Thymus (tissue), 11 donors: ENCODE measurements at regions not wholly inside any gene's neighbourhood (a gene's known extent, or its start where the extent isn't known, plus 50 kb on each side); places are given as distances from the start of the nearest gene placed in this dataset.

ENCODE experiments used
- DNase-seq, 9 donors: peaks; one replicate each; pipeline ENCODE4 v3.0.0-alpha.2; 2013; ENCODE audit warnings: low spot score in 9 of 9, low read depth in 6 of 9, missing footprints in 1 of 9
- H3K27ac ChIP-seq, 2 donors: one replicate each; pipeline ENCODE4 v1.5.1; 2013; ENCODE audit warnings: control low read depth in 1 of 2, low read depth in 1 of 2, low read length in 1 of 2, mild to moderate bottlenecking in 1 of 2, moderate library complexity in 1 of 2
- H3K27me3 ChIP-seq, 2 donors: one replicate each; pipeline ENCODE4 v1.5.1; 2013; ENCODE audit warnings: low read length in 1 of 2; ENCODE audit not compliant: control insufficient read depth in 2 of 2, insufficient read depth in 1 of 2
- H3K36me3 ChIP-seq, 2 donors: one replicate each; pipeline ENCODE4 v1.5.1; 2013; ENCODE audit warnings: low read length in 1 of 2, mild to moderate bottlenecking in 1 of 2, moderate library complexity in 1 of 2; ENCODE audit not compliant: control insufficient read depth in 2 of 2, insufficient read depth in 2 of 2
- H3K4me1 ChIP-seq, 2 donors: one replicate each; pipeline ENCODE4 v1.5.1; 2013; ENCODE audit warnings: low read length in 2 of 2; ENCODE audit not compliant: control insufficient read depth in 2 of 2, insufficient read depth in 2 of 2
- H3K4me3 ChIP-seq, 2 donors: one replicate each; pipeline ENCODE4 v1.5.1; 2013; ENCODE audit warnings: low read length in 2 of 2, control low read depth in 1 of 2, mild to moderate bottlenecking in 1 of 2
- H3K9me3 ChIP-seq, 2 donors: one replicate each; pipeline ENCODE4 v1.5.1; 2013; ENCODE audit warnings: low read length in 1 of 2, mild to moderate bottlenecking in 1 of 2; ENCODE audit not compliant: control insufficient read depth in 2 of 2, insufficient read depth in 1 of 2
- WGBS: extraction: QIAGEN DNeasy Blood & Tissue Kit; methylation state at CpG from one replicate; pipeline ENCODE4 v1.1.7; 2013; 5-methylcytosine and 5-hydroxymethylcytosine counted together
- donor health status: healthy.

- 59% methylated on average over 4 of the region's 4 CpGs for WGBS
- DNase-seq: no peak
Measured at GRCh38 chr2:13474538-13474937, 757.8 kb downstream of the TRIB2 start.

DNA sequence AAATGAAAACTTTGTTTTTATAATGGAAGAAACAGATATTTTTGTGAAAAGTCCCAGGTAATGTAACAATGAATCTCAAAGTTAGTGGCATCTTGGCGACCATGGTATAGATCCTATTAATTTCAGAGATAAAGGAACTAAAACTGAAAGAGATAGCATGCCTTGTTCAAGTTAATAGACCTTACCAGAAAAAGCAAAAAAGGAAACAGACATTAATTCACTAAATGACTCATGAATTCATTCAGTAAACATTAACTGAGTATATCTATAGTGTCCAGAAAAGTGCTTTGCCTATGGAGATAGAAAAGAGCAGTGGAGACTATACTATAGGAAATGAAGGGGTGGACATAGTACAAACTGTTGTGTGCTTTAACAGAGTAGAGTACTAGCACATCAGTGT lies 763.3 kb downstream of the TRIB2 start:
- Histone ChIP-seq H3K36me3 (no peaks in the 10 kb centered on the region), H3K27me3 (no peaks in the 10 kb centered on the region), H3K4me3 (no peak overlapping the region), H3K4me1 (no peaks in the 10 kb centered on the region), H3K27ac (no peak overlapping the region), H3K9me3 (no peaks in the 10 kb centered on the region)
- DNase-seq: no peak
- WGBS: 83% methylated on average over 1 of the region's 1 CpG

More at GRCh38 chr2:13474538-13474937, 757.8 kb downstream of the TRIB2 start:
- H3K9me3 ChIP-seq: no peaks in the 10 kb centered on the region
- no peaks in the 10 kb centered on the region for H3K4me1 ChIP-seq
- no peaks in the 10 kb centered on the region for H3K36me3 ChIP-seq
- H3K27ac ChIP-seq: no peak overlapping the region
- no peaks in the 10 kb centered on the region for H3K27me3 ChIP-seq
- no peak overlapping the region for H3K4me3 ChIP-seq

GRCh38 chr2:13481201-13481600 lies 764.5 kb downstream of the TRIB2 start:
- Histone ChIP-seq H3K27ac (no peak overlapping the region), H3K27me3 (no peaks in the 10 kb centered on the region), H3K4me1 (no peaks in the 10 kb centered on the region), H3K4me3 (no peak overlapping the region), H3K9me3 (no peaks in the 10 kb centered on the region), H3K36me3 (no peaks in the 10 kb centered on the region)
- 93% methylated on average over 6 of the region's 6 CpGs for WGBS
- no peak for DNase-seq

GRCh38 chr2:13485256-13485655 lies 768.5 kb downstream of the TRIB2 start:
- H3K4me1 ChIP-seq: no peaks in the 10 kb centered on the region
- H3K4me3 ChIP-seq: no peak overlapping the region
- H3K27me3 ChIP-seq: no peaks in the 10 kb centered on the region
- 92% methylated on average over 2 of the region's 2 CpGs for WGBS
- no peaks in the 10 kb centered on the region for H3K9me3 ChIP-seq
- no peaks in the 10 kb centered on the region for H3K36me3 ChIP-seq
- no peak overlapping the region for H3K27ac ChIP-seq
- no peak for DNase-seq

- 95% methylated on average over 1 of the region's 1 CpG for WGBS
- no peaks in the 10 kb centered on the region for H3K36me3 ChIP-seq
Measured at GRCh38 chr2:13488965-13489364, 772.2 kb downstream of the TRIB2 start.

DNA sequence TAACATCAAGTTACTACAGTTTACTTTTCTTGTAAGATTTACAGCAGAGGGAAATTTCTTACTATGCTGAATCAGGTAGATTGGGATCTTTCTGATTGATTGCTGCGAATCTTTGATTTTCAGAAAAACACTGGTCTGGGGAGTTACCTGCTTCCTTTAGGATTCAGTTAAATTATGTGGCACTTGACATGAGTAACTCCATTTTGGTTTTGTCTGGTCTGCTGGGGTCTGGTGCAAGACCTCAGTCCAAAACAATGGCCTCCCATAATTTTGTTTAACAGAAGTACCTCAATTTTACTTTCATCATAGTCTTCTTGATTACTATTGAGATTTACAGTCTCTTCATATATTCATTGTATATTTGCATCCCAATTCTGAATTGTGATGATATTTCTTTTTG lies 775.5 kb downstream of the TRIB2 start:
- H3K9me3 ChIP-seq: no peaks in the 10 kb centered on the region
- H3K36me3 ChIP-seq: no peaks in the 10 kb centered on the region
- no peak overlapping the region for H3K27ac ChIP-seq
- no peaks in the 10 kb centered on the region for H3K4me1 ChIP-seq
- no peaks in the 10 kb centered on the region for H3K27me3 ChIP-seq
- H3K4me3 ChIP-seq: no peak overlapping the region
- DNase-seq: no peak
- WGBS: 97% methylated on average over 1 of the region's 1 CpG

More at GRCh38 chr2:13488965-13489364, 772.2 kb downstream of the TRIB2 start:
- H3K9me3 ChIP-seq: no peaks in the 10 kb centered on the region
- H3K27me3 ChIP-seq: no peaks in the 10 kb centered on the region
- H3K27ac ChIP-seq: no peak overlapping the region
- no peaks in the 10 kb centered on the region for H3K4me1 ChIP-seq
- H3K4me3 ChIP-seq: no peak overlapping the region
- DNase-seq: no peak

DNA sequence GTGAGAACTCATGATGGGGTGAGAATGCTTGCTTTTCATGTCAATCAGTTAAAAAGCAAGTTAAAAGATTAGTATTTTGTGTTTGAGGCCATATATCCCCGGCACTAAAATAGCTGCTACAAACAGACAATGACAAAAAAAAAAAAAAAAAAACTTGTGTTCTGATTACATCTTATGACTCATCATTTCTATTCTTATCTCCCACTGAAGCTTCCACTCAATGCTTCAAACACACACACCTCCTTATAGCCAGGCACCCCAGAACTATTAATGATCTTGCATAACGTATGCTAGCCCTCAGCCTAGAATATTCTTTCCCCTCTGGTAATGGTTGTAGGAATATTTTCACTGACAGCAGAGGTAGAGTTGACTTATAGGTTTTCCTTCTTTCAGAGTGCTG lies 778.3 kb downstream of the TRIB2 start:
- Histone ChIP-seq H3K27me3 (no peaks in the 10 kb centered on the region), H3K4me1 (no peaks in the 10 kb centered on the region), H3K9me3 (no peaks in the 10 kb centered on the region), H3K4me3 (no peak overlapping the region), H3K36me3 (no peaks in the 10 kb centered on the region), H3K27ac (no peak overlapping the region)
- DNase-seq: no peak
- 86% methylated on average over 2 of the region's 2 CpGs for WGBS

DNA sequence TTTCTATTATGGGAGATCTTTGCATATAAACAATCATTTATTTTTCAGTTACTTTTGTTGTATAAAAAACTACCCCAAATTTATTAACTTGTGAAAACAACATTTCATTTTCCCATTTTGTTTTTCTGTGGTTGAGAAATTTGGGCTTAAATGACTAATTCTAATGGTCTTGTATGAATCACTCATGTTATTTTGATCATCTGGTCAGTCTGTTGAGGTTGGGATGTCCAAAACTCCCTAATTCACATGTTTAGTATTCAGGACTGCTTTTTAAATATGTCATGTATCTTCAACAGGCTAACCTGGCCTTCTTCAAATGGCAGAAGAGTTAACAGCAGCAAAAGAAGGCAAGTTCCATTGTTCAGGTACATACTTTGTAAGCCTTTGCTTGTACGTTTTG lies 788.1 kb downstream of the TRIB2 start:
- no peak for DNase-seq
- H3K9me3 ChIP-seq: no peaks in the 10 kb centered on the region
- no peaks in the 10 kb centered on the region for H3K27me3 ChIP-seq
- H3K36me3 ChIP-seq: no peaks in the 10 kb centered on the region
- no peak overlapping the region for H3K4me3 ChIP-seq
- no peaks in the 10 kb centered on the region for H3K4me1 ChIP-seq
- WGBS: 88% methylated on average over 1 of the region's 1 CpG
- H3K27ac ChIP-seq: no peak overlapping the region

DNA sequence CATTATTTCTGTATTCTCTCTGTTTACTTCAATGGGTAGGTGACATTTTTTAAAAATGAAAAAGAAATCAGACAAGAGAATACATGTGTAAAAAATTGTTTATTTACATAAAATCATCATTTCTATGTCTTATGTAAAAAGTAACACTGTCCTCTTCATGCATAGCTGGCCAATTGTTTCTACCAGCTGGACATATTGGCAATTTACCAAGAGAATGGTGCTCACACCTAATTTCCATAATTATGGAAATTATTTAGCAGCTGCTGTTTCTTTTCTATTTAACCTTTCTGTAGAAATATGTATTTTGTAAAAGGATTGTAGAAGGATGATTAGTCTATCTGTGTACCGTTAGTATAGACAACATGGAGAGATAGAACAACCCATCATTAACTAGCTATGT lies 791.9 kb downstream of the TRIB2 start:
- H3K27ac ChIP-seq: no peak overlapping the region
- no peak for DNase-seq
- no peak overlapping the region for H3K4me3 ChIP-seq
- no peaks in the 10 kb centered on the region for H3K27me3 ChIP-seq
- no peaks in the 10 kb centered on the region for H3K36me3 ChIP-seq
- 97% methylated on average over 1 of the region's 1 CpG for WGBS
- H3K4me1 ChIP-seq: no peaks in the 10 kb centered on the region
- no peaks in the 10 kb centered on the region for H3K9me3 ChIP-seq

DNA sequence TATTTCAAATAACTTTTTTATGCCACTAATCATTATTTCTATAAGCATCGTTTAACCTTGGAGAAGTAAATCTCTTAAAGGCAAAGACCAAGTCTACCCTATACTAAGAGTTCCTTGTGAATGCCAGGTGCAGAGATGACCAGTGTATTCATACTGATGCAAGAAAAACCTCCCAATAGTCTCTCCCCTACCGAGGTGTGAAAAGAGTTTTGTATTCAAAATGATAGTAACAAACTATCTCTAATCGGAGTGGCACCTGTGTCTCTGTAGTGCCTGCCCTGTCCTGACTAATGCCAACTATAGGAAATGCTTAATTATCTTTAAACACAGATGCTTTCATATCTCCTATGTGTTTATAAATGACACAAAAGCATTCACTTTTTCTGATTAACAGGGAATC lies 798.5 kb downstream of the TRIB2 start:
- Histone ChIP-seq H3K27ac (no peak overlapping the region), H3K4me1 (no peaks in the 10 kb centered on the region), H3K27me3 (no peaks in the 10 kb centered on the region), H3K4me3 (no peak overlapping the region), H3K36me3 (no peaks in the 10 kb centered on the region), H3K9me3 (no peaks in the 10 kb centered on the region)
- DNase-seq: no peak
- WGBS: 92% methylated on average over 3 of the region's 3 CpGs
